GM18858 (cell line): ENCODE measurements at regions not wholly inside any gene's neighbourhood (a gene's known extent, or its start where the extent isn't known, plus 50 kb on each side); places are given as distances from the start of the nearest gene placed in this dataset.

ENCODE experiments used
- ATAC-seq: cut with Tn5 transposase; IDR thresholded peaks from one replicate; pipeline ENCODE4 v1.9.1; 2021; ENCODE audit not compliant: unreplicated experiment

DNA sequence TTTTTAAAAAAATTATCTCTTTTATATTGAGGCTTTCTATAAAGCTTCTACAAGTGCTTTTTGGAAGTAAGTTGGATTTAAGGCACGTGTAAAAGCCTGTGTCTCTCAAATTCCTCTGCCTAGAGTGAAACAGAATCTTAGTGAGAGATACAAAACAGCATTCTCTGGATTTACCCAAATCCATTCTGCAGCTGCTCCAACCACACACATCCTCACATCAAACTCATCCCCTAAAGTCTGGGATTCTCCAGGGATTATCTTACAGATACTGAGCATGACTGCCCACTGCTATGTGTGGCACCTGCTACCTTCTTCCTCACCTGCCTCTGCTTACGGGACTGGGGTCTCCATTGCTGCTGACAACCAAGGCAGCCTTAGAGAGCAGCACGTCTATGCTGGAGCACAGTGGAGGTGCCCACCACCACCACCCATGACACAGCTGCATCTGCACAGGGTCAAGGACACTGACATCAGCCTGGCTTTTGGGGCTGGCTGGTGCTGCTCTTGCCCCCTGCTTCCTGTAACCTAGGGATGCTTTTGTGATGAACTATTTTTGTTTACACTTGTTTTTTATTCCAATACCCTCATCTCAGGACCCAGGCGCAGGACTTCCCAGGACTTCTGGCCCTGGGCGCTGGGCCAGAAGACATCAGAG lies 139.2 kb upstream of the NAMPT start:
- ATAC-seq: no peak

DNA sequence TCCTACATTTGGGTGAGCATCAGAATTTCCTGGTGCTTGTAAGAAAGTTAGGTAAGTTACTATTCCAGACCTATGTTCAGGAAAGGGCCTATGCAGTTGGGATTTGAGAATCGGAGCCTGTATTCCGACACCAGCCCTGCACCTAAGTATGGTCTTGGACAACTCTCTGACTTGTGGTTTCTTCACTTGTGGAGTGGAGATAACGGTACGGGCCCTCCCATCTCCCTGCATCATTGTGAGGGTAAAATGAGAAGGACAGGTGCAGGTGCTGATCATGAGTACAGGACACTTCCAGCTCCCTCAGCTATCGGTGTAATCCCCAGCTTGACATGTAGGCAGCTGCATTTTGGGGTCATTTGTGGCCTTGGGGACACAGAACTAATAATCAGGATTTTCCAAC lies 138.3 kb upstream of the NAMPT start:
- no peak for ATAC-seq

DNA sequence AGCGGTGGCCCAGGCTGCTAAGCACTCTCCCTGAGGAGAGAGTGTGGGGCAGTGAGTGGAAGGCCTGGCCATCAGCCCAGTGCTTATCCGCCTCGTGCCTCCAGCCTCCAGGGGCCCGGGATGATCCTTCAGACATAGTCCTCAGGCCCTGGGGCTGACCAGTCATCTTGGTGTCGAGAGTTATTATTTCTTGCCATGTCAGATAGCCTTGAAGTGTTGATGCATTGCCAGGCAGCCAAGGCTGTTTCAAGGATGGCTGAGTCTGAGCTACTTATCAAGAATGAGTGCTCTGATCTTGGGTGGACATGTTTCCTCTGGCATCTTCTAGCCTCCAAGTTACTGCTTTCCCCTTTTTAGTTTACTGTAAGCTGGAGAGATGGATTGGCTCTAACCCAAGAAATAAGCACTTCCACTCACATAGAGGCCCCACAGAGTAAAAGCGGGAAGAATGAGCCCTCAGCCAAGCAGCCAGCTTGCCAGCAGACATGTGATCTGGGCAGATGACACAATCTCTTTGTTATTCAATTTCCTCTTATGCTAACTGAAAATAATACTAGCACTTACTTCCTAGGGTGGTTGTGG lies 136.5 kb upstream of the NAMPT start:
- ATAC-seq: no peak

DNA sequence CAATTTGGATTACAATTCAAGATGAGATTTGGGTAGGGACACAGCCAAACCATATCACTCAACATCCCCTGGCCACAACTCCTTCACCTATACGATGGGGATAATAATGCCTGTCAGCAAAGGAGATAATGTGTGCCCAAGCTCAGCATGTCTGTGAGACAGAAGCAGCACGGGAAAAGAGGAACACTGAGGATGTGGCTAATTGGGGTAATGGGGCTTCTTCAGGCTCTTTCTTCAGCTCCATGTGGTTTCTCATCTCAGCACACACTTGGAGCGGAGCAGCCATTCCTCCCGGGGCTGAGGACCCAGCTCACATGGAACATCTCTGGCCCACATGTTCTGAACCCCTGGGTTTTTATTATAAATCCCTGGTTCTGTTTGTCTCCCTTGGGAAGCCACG lies 136.0 kb upstream of the NAMPT start:
- ATAC-seq: no peak

DNA sequence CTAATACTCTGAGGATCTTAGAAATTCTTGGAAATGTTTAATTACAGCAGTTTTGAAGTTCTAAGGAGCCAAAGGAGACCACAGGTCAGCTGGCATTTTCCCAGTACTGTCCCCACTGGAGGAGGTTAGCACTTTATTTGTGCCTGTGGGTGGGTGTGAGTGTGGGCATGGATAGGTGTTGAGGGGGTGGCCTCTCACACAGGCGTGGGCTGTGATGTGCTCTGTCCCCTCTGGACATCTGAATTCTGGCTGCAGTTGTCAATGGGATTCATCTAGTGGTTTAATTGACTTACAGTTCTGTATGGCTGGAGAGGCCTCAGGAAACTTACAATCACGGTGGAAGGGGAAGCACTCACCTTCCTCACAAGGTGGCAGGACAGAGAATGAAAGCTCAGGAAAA lies 135.4 kb upstream of the NAMPT start:
- ATAC-seq: no peak

DNA sequence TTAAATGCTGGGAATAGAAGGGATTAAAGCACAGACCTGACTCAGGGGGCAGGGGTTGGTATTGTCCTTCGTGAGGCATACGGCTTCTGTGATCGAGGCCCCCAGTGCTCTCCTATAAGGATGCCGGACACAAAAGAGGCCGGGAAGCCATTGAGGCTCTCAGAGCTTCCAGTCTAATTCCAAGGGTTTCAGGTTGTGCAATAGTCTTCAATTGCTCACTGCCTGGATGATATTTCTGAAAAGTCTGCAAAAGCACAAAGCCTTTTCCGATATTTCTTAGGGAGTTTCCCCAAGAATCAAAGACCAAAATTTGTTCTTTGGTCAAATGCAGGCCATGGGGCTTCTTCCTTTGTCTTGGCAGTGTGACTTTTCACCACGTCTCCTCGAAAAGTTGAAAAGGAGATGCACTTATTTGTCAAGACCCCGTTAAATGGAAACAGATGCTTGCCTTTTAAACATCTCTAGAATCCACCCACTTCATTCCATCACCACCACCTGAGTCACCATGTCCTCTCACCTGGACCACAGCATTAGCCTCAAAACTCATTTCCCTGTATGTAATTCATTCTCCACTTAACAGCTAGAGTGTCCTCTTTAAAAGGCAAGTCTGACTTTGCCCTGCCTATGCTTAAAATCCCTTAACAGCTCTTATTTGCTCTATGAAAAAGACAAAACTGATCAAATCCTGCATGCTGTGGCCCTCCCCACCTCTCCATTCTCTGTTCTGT lies 134.8 kb upstream of the NAMPT start:
- no peak for ATAC-seq

DNA sequence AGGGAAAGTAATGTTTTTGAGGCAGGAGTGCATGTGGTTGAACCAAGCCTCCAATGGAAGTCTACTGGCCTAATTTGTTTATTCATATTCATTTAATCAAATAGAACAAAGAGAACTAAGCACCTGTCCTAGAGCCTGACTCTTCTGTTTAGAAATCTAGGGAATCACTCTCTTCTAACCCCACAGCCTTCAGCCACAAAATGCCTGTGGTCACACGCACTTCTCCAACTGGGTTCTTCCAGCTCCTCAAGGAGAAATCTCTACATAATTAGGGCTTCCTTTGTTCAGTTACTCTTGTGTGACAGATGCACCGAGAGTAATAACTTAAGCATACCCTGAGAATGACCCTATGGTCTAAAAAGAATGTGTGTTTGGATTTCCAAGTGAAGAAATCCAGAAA lies 133.7 kb upstream of the NAMPT start:
- ATAC-seq: no peak

DNA sequence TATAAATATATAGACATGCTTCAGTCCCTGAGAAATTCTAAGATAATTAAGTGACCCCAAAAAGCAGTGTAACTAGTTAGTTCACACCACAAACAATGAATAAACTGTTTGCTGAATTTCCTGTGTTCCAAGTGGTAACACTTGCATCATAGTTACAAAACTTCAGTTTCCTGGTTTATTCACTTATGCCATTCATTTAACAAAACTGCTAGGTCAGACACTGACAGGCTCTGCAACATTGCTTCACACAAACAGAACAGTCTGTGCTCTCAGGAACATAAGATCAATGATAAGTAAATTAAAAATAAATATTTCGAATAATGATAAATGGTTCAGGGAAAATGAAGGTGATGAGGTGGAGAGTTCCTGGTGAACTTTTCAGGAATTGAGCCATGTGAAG lies 133.3 kb upstream of the NAMPT start:
- no peak for ATAC-seq

DNA sequence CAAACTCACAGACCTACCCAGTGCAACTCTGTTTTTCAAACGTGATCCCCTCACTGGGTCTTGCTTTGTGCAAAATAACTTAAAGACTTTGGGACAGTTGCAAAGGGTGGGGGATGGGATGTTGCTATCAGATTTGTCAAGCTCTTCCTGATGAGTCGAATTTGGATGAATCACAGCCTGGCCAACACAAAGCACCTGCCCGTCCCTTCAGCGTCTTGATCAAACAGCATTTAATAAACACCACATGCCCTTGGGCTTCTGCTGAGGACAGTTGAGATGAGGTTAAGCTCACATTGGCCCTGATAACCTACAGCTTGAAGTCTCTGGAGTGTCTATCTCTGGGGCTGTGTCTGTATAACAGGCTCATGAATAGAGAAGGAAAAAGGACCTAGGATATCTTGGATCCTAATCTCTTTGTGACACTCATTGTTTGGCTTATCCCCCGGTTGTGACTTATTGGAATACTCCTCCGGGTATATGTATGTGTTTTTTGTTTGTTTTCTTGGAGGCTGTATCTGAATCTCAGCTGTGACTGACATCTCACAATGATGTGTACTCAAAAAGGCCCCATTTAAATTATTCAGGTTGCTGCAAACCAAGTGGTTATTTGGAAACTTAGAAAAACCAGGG lies 132.6 kb upstream of the NAMPT start:
- no peak for ATAC-seq

DNA sequence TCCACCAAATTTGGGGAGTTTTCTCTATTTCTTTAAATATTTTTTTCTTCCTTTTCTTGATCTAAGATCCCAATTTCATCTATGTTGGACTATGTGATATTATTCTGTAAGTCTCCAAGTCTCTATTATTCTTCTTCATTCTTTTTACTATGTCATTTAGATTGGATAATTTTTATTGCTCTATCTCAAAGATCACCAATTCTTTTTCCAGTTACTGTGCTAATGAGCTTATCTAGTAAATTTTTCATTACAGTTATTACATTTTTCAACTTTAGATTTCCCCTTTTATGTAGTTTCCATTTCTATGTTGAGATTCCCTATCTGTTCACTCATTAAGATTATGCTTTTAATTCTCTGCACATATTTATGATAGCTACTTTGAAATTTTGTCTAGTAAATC lies 131.6 kb upstream of the NAMPT start:
- no peak for ATAC-seq

DNA sequence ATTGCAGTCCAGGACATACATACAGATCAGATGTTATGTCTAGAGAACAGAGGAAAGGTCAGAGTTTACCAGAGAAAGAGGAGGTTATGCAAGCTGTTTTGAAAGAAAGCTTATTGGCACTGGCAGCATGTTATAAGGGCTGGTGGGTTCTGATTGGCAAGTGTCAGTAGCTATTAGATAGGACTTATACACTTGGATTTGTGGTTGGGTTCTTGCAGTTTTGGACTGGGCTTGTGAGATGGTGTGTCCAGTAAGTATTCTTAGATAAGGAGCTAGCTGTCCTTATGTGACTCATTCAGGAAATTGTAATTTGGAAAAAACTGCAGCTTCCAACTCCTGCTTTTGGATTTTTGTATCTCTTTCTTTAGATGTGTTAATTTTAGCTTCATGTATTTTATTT lies 130.7 kb upstream of the NAMPT start:
- no peak for ATAC-seq

DNA sequence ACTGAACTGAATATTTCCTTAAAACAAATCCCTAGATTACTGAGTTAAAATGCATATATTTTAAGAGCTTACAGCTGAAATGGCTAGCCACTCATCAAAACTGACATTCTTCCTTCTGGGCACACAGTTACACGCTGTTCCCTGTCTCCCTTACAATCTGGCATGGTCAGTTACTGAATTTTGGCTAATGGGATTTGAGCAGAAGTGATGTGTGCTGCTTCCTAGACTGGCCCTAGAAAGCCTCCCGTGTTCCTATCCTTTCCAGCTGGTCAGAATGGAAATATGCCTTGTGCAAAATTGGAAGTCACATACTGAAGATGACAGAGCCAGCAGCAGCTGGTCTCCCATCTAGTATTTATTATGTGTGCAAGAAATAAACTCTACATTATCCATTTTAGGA lies 128.7 kb upstream of the NAMPT start:
- ATAC-seq: no peak

DNA sequence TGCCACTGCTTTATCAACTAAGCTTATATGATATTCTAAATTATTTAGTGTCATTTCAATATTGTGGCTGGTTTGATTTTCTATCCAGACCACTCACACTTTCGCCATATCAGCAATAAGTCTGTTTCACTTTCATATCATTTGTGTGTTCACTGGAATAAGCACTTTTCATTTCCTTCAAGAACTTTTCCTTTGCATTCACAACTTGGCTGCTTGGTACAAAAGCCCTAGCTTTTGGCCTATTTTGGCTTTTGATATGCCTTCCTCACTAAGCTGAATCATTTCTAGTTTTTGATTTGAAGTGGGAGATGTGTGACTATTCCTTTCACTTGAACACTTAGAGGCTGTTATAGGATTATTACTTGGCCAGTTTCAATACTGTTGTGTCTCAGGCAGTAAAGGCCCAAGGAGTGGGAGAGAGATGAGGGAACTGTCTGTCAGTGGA lies 120.9 kb upstream of the NAMPT start:
- no peak for ATAC-seq

DNA sequence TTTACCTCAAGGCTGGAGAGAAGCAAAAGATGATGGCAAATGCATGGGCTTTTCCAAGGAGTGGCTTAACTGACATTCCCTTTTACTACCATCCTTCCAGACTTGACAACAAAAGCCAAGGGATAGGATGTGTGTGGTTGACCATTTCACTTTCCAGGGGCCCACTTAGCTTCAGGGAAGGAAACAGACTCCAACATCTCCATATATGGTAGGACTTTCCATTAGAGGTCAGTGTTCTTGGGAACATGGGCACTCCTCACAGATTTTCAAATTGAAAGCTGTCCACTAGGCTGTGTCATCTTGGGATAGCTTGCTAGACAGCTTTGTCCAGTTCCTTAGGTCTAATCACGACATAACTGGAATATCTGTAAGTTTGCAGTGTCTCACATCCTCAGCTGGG lies 118.1 kb upstream of the NAMPT start:
- no peak for ATAC-seq

DNA sequence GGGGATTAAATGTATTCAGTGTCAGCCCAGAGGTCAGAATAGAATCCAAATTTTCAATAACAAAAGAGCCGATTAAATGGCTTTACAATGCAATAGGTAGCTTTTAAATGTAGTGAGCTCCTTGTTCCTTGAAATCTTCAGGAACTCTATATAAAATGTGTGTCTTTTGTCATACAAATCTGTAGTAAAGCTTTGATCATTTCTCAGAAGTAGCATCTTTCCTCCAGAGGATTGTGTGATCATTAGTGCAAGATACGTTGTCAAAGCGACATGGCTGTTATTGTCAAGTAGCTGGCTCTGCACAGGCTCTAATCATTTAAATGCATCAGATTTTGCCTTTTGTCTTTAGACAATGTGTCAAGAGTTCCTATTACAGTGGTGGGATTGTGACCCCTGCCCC lies 116.1 kb upstream of the NAMPT start:
- no peak for ATAC-seq

DNA sequence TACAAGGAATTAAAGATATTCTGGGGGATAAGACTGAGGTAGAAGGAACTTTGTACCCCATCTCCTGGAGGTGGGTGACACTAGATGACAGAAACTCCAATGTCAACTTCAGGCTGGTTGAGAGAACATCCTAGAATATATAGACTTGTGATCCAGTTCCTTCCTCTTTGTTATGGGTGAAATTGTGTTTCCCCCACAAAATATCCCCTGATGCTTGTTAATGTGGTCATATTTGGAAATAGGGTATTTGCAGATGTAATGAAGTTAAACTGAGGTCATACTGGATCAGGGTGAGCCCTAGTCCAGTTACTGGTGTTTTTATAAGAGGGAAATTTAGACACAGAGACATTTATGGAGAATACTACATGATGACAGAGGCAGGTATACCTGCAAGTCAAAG lies 114.0 kb upstream of the NAMPT start:
- no peak for ATAC-seq

DNA sequence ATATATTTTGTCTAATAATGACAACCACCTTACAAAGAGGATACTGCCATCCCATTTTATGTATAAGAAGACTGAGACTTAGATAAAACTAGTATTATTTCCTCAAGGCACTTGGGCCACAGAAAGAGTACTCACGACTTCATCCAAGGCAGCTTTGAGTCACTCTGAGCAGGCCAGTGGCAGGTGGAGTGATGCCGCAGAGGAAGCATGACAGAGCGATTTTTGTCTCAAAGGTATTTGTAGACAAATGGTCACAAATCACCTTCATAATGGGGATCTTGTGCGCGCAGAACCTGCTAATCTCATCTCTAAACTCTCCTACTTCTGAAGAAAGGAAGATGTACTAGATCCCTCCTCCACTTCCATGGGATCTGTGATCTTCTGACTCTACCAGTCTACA lies 113.2 kb upstream of the NAMPT start:
- ATAC-seq: no peak

DNA sequence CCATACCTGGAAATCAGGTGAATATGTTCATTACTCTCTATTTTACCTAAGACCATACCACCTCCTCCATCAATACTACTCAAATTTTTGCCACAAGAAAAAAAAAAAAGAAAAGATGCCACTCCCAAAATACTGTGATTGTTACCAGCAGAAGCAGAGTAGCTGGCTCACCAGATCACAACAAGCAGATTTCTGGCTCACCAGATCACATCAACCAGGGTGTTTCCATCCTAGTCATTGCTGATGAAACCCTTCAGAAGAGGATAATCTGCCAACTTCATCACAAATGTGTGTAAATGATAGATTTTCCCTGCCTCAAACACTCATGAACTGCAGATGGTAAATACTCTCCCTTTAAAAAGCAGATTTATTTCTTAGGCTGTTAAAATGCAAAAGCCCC lies 109.7 kb upstream of the NAMPT start:
- no peak for ATAC-seq

DNA sequence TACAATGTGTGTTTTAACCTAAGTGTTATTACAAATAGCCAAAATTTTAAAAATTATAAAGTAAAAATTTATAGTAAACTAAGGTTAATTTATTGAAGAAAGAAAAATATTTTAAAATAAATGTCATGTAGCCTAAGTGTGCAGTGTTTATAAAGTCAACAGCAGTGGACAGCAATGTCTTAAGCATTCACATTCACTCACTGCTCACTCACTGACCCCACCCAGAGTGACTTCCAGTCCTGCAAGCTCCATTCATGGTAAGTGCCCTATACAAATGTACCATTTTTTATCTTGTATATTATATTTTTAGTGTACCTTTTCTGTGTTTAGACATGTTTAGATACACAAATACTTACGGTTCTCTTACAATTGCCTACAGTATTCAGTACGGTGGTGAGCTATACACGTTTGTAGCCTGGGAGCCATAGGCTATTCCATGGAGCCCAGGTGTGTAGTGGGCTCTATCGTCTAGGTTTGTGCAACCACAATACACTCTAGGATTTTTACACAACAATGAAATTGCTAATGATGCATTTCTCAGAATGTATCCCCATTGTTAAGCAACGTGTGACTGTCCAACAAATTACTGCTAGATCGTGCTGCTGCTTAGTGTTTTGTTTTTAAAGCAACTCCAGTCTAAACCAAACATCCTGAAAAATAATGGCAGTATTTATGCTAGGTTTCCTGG lies 108.9 kb upstream of the NAMPT start:
- no peak for ATAC-seq

DNA sequence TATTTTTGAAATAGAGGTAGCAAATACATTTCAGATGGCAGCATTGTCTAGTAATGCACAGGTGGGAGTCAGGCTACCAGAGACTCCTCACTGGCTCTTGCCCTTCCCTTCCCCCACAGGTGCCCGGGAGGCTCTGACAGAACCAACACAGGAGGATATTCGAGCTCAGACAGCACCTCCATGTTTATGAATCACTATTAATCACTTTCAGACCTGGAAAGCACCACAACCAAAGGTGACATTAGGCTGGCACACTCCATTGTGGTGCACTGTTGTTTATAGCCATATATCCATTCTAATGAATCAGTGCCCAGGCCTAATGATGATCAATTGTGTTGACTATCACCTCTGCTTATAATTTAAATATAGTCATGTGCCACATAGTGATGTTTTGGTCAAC lies 107.8 kb upstream of the NAMPT start:
- ATAC-seq: no peak

DNA sequence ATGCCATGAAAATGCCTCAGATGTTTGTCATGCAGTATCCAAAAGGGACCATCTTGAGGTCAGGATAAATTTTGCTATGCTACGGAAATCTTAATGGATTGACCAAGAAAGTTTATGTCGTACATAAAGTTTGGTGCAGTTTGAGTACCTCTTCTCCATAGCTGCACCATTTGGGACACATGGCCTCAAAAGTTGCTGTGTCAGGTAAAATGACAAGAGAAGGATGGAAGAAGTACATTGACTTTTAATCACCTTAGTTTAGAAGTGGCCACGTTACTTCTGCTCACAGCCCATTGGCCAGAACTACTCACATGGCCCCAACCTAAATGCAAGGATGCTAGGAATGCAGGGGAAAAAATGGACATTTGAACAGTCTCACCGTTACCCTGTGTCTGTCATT lies 107.4 kb upstream of the NAMPT start:
- no peak for ATAC-seq

DNA sequence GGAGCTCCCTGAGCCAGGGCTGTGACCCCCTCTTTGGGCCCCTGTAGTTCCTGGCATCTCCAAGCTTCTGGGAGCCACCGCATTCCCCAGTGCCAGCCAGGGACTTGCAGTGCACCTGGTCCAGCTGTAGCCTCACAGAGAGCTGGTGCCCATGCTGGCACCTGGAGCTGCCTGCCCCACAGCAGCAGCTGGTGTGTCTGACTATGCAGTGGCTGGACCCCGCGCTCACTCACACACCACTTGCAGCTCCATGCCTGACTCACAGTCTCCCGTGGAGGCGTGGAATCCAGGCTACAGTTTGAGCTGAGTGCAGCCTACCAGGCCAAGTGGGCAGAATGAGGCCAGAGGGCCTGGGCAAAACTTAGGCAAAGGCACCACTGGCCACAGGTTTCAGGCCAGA lies 102.2 kb upstream of the NAMPT start:
- ATAC-seq: no peak
